SK-N-MC (cell line): ENCODE measurements at regions not wholly inside any gene's neighbourhood (a gene's known extent, or its start where the extent isn't known, plus 50 kb on each side); places are given as distances from the start of the nearest gene placed in this dataset.

Experiments used
- DNase-seq: peaks from one replicate; pipeline ENCODE4 v3.0.0-alpha.2; 2011; ENCODE audit warnings: low read depth, low spot score
- H3K27ac ChIP-seq: fragments of 200-600 bp; sonication (generic); 2 replicates; pipeline ENCODE4 v1.5.1; 2016; ENCODE audit warnings: mixed run types
- H3K36me3 ChIP-seq: fragments of 200-600 bp; sonication (generic); 2 replicates; pipeline ENCODE4 v1.6.1; 2017; ENCODE audit warnings: antibody characterized with exemption, low read length, mixed read lengths; ENCODE audit not compliant: insufficient read depth
- H3K4me3 ChIP-seq: fragments of 200-600 bp; sonication (generic); 2 replicates; pipeline ENCODE4 v1.5.1; 2016
- H3K9ac ChIP-seq: fragments of 200-600 bp; sonication (generic); 2 replicates; pipeline ENCODE4 v1.8.0; 2017; ENCODE audit warnings: mixed run types, mixed read lengths; ENCODE audit not compliant: insufficient read length
- H3K9me3 ChIP-seq: fragments of 200-600 bp; sonication (generic); 2 replicates; pipeline ENCODE4 v1.6.1; 2017; ENCODE audit warnings: low read depth, mild to moderate bottlenecking, antibody characterized with exemption, low read length, moderate library complexity, mixed read lengths
- EZH2 ChIP-seq: fragments of 200-600 bp; sonication (generic); IDR thresholded peaks from one replicate; pipeline ENCODE4 v1.6.1; 2017; ENCODE audit warnings: antibody characterized with exemption
- FOXP2 ChIP-seq: optimal IDR thresholded peaks from 2 replicates; pipeline ENCODE3; 2011; ENCODE audit warnings: mild to moderate bottlenecking, moderate library complexity; ENCODE audit not compliant: insufficient read depth; ENCODE audit errors: extremely low read length, control extremely low read depth
- POLR2AphosphoS5 ChIP-seq: IDR thresholded peaks from 2 replicates; pipeline ENCODE4 v1.6.1; 2012; ENCODE audit warnings: mild to moderate bottlenecking, low read depth, low read length, borderline replicate concordance

- TF ChIP-seq FOXP2: no peak
- no peak for TF ChIP-seq POLR2AphosphoS5
- no peak for TF ChIP-seq EZH2
- Histone ChIP-seq H3K27ac (no peak overlapping the region), H3K4me3 (no peak overlapping the region), H3K9ac (no peak overlapping the region), H3K36me3 (no peaks in the 10 kb centered on the region), H3K9me3 (no peaks in the 10 kb centered on the region)
- DNase-seq: no peak
Measured at GRCh38 chr11:90823446-90823845, 600.6 kb upstream of the CHORDC1 start.

- Histone ChIP-seq H3K27ac (peak overlapping the region; percentile 10; the same call in 1 of the 2 replicates), H3K9ac (no peak overlapping the region), H3K9me3 (no peaks in the 10 kb centered on the region), H3K36me3 (no peaks in the 10 kb centered on the region), H3K4me3 (no peak overlapping the region)
- no peak for TF ChIP-seq EZH2
- TF ChIP-seq FOXP2: no peak
- no peak for TF ChIP-seq POLR2AphosphoS5
- no peak for DNase-seq
Measured at GRCh38 chr11:90822996-90823395, 600.1 kb upstream of the CHORDC1 start.

GRCh38 chr11:90818196-90818745, 595.4 kb upstream of the CHORDC1 start:
- no peaks in the 10 kb centered on the region for H3K36me3 ChIP-seq
- no peak overlapping the region for H3K9ac ChIP-seq
- DNase-seq: no peak
- no peak overlapping the region for H3K27ac ChIP-seq
- TF ChIP-seq EZH2 (no peak), FOXP2 (no peak), POLR2AphosphoS5 (no peak)
- no peak overlapping the region for H3K4me3 ChIP-seq
- H3K9me3 ChIP-seq: no peaks in the 10 kb centered on the region

GRCh38 chr11:90809581-90809980, 586.7 kb upstream of the CHORDC1 start:
- Histone ChIP-seq H3K9me3 (no peaks in the 10 kb centered on the region), H3K27ac (no peak overlapping the region), H3K36me3 (no peaks in the 10 kb centered on the region), H3K9ac (no peak overlapping the region), H3K4me3 (no peak overlapping the region)
- no peak for TF ChIP-seq FOXP2
- TF ChIP-seq POLR2AphosphoS5: no peak
- TF ChIP-seq EZH2: no peak
- no peak for DNase-seq

GRCh38 chr11:90805172-90805571, 582.3 kb upstream of the CHORDC1 start:
- H3K27ac ChIP-seq: no peak overlapping the region

GRCh38 chr11:90803831-90804230, 581.0 kb upstream of the CHORDC1 start:
- no peaks in the 10 kb centered on the region for H3K9me3 ChIP-seq
- no peaks in the 10 kb centered on the region for H3K36me3 ChIP-seq
- no peak overlapping the region for H3K27ac ChIP-seq
- DNase-seq: no peak
- H3K4me3 ChIP-seq: no peak overlapping the region
- no peak for TF ChIP-seq EZH2
- no peak for TF ChIP-seq FOXP2
- no peak for TF ChIP-seq POLR2AphosphoS5
- no peak overlapping the region for H3K9ac ChIP-seq

More at GRCh38 chr11:90805172-90805571, 582.3 kb upstream of the CHORDC1 start:
- Histone ChIP-seq H3K9me3 (no peaks in the 10 kb centered on the region), H3K9ac (no peak overlapping the region), H3K36me3 (no peaks in the 10 kb centered on the region), H3K4me3 (no peak overlapping the region)
- DNase-seq: no peak
- no peak for TF ChIP-seq POLR2AphosphoS5
- TF ChIP-seq FOXP2: no peak
- no peak for TF ChIP-seq EZH2

GRCh38 chr11:90803366-90803765, 580.5 kb upstream of the CHORDC1 start:
- H3K36me3 ChIP-seq: no peaks in the 10 kb centered on the region

GRCh38 chr11:90798769-90799168, 575.9 kb upstream of the CHORDC1 start:
- DNase-seq: no peak
- no peak overlapping the region for H3K9ac ChIP-seq
- H3K27ac ChIP-seq: no peak overlapping the region
- TF ChIP-seq EZH2 (no peak), FOXP2 (no peak), POLR2AphosphoS5 (no peak)
- no peak overlapping the region for H3K4me3 ChIP-seq
- no peaks in the 10 kb centered on the region for H3K9me3 ChIP-seq
- H3K36me3 ChIP-seq: no peaks in the 10 kb centered on the region

More at GRCh38 chr11:90803366-90803765, 580.5 kb upstream of the CHORDC1 start:
- Histone ChIP-seq H3K27ac (no peak overlapping the region), H3K9me3 (no peaks in the 10 kb centered on the region), H3K9ac (no peak overlapping the region), H3K4me3 (no peak overlapping the region)
- DNase-seq: no peak
- TF ChIP-seq EZH2: no peak
- TF ChIP-seq POLR2AphosphoS5: no peak
- TF ChIP-seq FOXP2: no peak

- H3K4me3 ChIP-seq: no peak overlapping the region
- no peak overlapping the region for H3K9ac ChIP-seq
- DNase-seq: no peak
- H3K9me3 ChIP-seq: 0 out of 2 replicates have a peak, but pooled peaks cover 5% of the 10 kb centered on the region
- H3K27ac ChIP-seq: no peak overlapping the region
- TF ChIP-seq FOXP2: no peak
- TF ChIP-seq EZH2: no peak
- TF ChIP-seq POLR2AphosphoS5: no peak
- no peaks in the 10 kb centered on the region for H3K36me3 ChIP-seq
Measured at GRCh38 chr11:90795746-90796145, 572.9 kb upstream of the CHORDC1 start.
